Vagina (tissue), 2 donors: ENCODE measurements at regions not wholly inside any gene's neighbourhood (a gene's known extent, or its start where the extent isn't known, plus 50 kb on each side); places are given as distances from the start of the nearest gene placed in this dataset.

ENCODE experiments used
- DNase-seq, 2 donors: peaks; one replicate each; pipeline ENCODE4 v3.0.0-alpha.2; 2017; ENCODE audit errors: extremely low spot score in 2 of 2
- H3K27ac ChIP-seq: fragments of 200-600 bp; sonication (generic); one replicate; pipeline ENCODE4 v1.5.1; 2019
- H3K27me3 ChIP-seq: fragments of 200-600 bp; sonication (generic); one replicate; pipeline ENCODE4 v1.5.1; 2019
- H3K36me3 ChIP-seq, 2 donors: fragments of 200-600 bp; sonication (generic); one replicate each; pipeline ENCODE4 v1.5.1; 2017 to 2019
- H3K4me1 ChIP-seq: fragments of 200-600 bp; sonication (generic); one replicate; pipeline ENCODE4 v1.5.1; 2019
- H3K4me3 ChIP-seq, 2 donors: fragments of 200-600 bp; sonication (generic); 1 replicate in 1 of 2; 2 replicates in 1 of 2; pipeline ENCODE4 v1.5.1; 2016 to 2019
- H3K9me3 ChIP-seq: fragments of 200-600 bp; sonication (generic); one replicate; pipeline ENCODE4 v1.5.1; 2019
- POLR2A ChIP-seq, 2 donors: fragments of 450-650 bp; IDR thresholded peaks; one replicate each; pipeline ENCODE4 v1.6.1; 2017; ENCODE audit warnings: antibody characterized with exemption in 2 of 2, mild to moderate bottlenecking in 2 of 2, moderate library complexity in 2 of 2
- POLR2AphosphoS5 ChIP-seq, 2 donors: sonication (generic); formaldehyde crosslinking; IDR thresholded peaks; one replicate each; pipeline ENCODE4 v1.9.0; 2017; ENCODE audit warnings: antibody characterized with exemption in 2 of 2, mild to moderate bottlenecking in 2 of 2, low read depth in 1 of 2; ENCODE audit not compliant: insufficient read depth in 1 of 2
- intact Hi-C: fragments of 100-400 bp; cut with DNase I; formaldehyde crosslinking; loops from one replicate; pipeline ENCODE4 v1.15.1; 2023
- TF ChIP-seq, protein P1 (sequence below), 3 experiments: fragments of 450-650 bp in 2 of 3; fragments of 200-600 bp in 1 of 3; sonication (generic) in 1 of 3; IDR thresholded peaks; one replicate each; pipeline ENCODE4 v1.5.1; 2017 to 2019; ENCODE audit warnings: antibody characterized with exemption in 3 of 3, mild to moderate bottlenecking in 2 of 3, moderate library complexity in 2 of 3

DNA sequence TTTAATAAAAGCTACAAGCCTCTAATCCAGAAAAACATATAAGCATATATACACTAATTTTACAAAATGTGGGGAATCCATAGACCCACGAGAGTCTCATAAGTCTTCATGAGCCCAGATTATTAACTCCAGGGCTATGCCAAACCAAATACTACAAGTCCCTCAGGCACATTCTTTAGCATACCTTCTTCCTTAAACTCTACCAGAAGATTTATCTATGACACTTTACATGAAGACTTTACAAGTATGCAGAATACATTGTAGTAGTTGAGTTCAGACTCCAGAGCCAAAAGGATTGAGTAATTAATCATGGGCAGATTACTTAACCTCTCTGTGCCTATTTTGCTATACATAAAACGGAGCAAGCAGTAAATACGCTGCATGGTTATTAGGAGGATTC lies 793.7 kb upstream of the ADGRL2 start:
- Histone ChIP-seq H3K4me3 (no peak overlapping the region), H3K9me3 (no peaks in the 10 kb centered on the region), H3K36me3 (no peaks in the 10 kb centered on the region), H3K27ac (no peak overlapping the region), H3K4me1 (no peaks in the 10 kb centered on the region), H3K27me3 (no peaks in the 10 kb centered on the region)
- TF ChIP-seq POLR2A (IDR thresholded peaks at IDR 0.05) (no peak), POLR2AphosphoS5 (IDR thresholded peaks at IDR 0.05; ENCODE audit: insufficient read depth in 1 of 2, low read depth in 1 of 2) (no peak)
- TF ChIP-seq, protein P1, sequence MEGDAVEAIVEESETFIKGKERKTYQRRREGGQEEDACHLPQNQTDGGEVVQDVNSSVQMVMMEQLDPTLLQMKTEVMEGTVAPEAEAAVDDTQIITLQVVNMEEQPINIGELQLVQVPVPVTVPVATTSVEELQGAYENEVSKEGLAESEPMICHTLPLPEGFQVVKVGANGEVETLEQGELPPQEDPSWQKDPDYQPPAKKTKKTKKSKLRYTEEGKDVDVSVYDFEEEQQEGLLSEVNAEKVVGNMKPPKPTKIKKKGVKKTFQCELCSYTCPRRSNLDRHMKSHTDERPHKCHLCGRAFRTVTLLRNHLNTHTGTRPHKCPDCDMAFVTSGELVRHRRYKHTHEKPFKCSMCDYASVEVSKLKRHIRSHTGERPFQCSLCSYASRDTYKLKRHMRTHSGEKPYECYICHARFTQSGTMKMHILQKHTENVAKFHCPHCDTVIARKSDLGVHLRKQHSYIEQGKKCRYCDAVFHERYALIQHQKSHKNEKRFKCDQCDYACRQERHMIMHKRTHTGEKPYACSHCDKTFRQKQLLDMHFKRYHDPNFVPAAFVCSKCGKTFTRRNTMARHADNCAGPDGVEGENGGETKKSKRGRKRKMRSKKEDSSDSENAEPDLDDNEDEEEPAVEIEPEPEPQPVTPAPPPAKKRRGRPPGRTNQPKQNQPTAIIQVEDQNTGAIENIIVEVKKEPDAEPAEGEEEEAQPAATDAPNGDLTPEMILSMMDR (IDR thresholded peaks at IDR 0.05), result no peak
- intact Hi-C loops, result no loop called here
- no peak for DNase-seq

DNA sequence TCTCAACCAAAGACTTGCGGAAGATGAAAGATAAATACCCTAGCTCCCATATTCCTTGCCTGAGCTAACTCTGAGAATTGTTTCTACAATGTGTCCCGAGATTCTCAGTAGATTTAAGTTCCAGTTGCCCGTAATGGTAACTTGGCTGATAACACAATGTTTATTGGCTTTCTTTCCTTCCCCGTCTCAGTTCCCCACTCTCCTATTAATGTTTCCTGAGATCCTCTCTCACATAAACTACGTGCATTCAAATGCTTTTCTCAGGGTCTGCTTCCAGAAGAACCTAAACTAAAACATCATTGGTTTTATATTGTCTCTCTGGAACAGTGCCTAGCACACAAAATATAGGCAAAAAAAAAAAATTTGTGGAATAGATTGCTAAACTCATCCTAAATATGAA lies 794.2 kb upstream of the ADGRL2 start:
- Histone ChIP-seq H3K36me3 (no peaks in the 10 kb centered on the region), H3K27ac (no peak overlapping the region), H3K9me3 (no peaks in the 10 kb centered on the region), H3K4me3 (no peak overlapping the region), H3K27me3 (no peaks in the 10 kb centered on the region), H3K4me1 (no peaks in the 10 kb centered on the region)
- TF ChIP-seq, protein P1 (IDR thresholded peaks at IDR 0.05), result no peak
- TF ChIP-seq POLR2AphosphoS5 (IDR thresholded peaks at IDR 0.05; ENCODE audit: insufficient read depth in 1 of 2, low read depth in 1 of 2), result no peak
- no peak for TF ChIP-seq POLR2A (IDR thresholded peaks at IDR 0.05)
- DNase-seq, result no peak
- intact Hi-C loops, result no loop called here

DNA sequence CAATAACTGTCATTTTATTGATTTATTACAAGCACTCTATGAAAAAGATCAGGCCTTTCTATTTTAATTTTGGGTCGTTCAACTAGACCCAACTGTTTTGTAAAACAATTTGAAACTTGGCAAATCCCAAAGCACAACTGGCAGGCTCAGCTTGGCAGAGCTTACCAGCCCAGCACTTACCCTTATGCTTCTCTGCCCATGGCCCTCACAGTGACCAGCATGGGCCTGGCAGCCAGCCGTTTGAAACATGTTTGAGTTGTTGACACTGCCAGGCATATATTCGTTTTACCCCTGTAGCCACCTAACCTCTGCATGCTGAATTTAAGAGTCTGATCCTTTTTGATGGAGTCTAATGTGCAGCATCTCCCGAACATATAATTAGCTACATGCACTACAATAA lies 796.7 kb upstream of the ADGRL2 start:
- intact Hi-C loops, result no loop called here

DNA sequence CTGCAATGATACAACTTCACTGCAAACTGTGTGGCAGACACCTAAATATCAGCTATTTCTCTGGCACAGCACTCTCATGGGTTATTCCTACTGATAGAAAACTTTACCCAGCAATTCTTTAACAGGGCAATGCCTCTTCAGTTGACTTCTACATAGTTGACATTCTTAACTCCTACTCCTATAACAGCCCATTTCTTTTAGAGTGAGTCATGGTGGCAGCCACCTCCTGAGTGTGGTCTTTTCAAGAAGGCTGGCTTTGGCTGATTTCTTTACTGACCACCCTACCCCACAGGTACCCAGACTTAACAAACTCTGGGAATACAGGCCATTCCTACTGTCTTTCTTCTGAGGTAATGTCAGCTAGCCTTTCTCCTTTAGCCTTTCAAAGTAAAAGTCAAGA lies 805.8 kb upstream of the ADGRL2 start:
- TF ChIP-seq, protein P1 (IDR thresholded peaks at IDR 0.05), result no peak
- no peak for TF ChIP-seq POLR2A (IDR thresholded peaks at IDR 0.05)
- TF ChIP-seq POLR2AphosphoS5 (IDR thresholded peaks at IDR 0.05; ENCODE audit: insufficient read depth in 1 of 2, low read depth in 1 of 2), result no peak
- Histone ChIP-seq H3K9me3 (no peaks in the 10 kb centered on the region), H3K4me1 (no peaks in the 10 kb centered on the region), H3K27me3 (no peaks in the 10 kb centered on the region), H3K27ac (no peak overlapping the region), H3K36me3 (no peaks in the 10 kb centered on the region), H3K4me3 (no peak overlapping the region)
- no peak for DNase-seq
- intact Hi-C loops, result no loop called here

More for the DNA sequence above, 796.7 kb upstream of the ADGRL2 start:
- no peak overlapping the region for H3K4me3 ChIP-seq
- no peaks in the 10 kb centered on the region for H3K36me3 ChIP-seq
- TF ChIP-seq, protein P1 (IDR thresholded peaks at IDR 0.05), result no peak
- TF ChIP-seq POLR2AphosphoS5 (IDR thresholded peaks at IDR 0.05; ENCODE audit: insufficient read depth in 1 of 2, low read depth in 1 of 2) (no peak), POLR2A (IDR thresholded peaks at IDR 0.05) (no peak)
- H3K9me3 ChIP-seq, result no peaks in the 10 kb centered on the region
- H3K4me1 ChIP-seq, result no peaks in the 10 kb centered on the region
- no peak for DNase-seq
- no peak overlapping the region for H3K27ac ChIP-seq
- H3K27me3 ChIP-seq, result no peaks in the 10 kb centered on the region

DNA sequence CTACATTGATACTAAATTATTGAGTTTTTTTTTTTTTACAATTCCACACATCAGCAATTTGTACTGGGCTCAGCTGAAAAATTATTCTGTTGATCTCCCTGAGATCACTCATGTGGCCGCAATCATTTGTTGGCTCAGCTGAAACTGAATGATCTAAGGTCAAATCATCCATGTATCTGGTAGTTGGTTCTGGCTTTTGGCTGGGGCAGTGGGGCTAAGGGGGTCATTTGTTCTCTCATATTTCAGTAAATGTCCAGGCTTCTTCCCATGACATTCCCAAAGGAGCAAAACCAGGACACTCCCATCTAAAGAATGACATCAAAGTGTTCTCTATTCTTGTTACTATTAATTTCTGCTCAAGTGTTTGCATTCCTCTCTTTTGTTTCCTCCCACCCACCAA lies 806.7 kb upstream of the ADGRL2 start:
- H3K4me1 ChIP-seq, result no peaks in the 10 kb centered on the region
- H3K27me3 ChIP-seq, result no peaks in the 10 kb centered on the region
- H3K36me3 ChIP-seq, result no peaks in the 10 kb centered on the region
- TF ChIP-seq, protein P1 (IDR thresholded peaks at IDR 0.05), result no peak
- intact Hi-C loops, result no loop called here
- no peak overlapping the region for H3K4me3 ChIP-seq
- no peaks in the 10 kb centered on the region for H3K9me3 ChIP-seq
- no peak for DNase-seq
- H3K27ac ChIP-seq, result no peak overlapping the region
